ENCODE measurements at regions not wholly inside any gene's neighbourhood (a gene's known extent, or its start where the extent isn't known, plus 50 kb on each side); places are given as distances from the start of the nearest gene placed in this dataset.
"Not testable (repeated sequence)": the region's sequence is repeated elsewhere in the genome, so short reads cannot be mapped to it uniquely, and the experiment has no call there.

DNA sequence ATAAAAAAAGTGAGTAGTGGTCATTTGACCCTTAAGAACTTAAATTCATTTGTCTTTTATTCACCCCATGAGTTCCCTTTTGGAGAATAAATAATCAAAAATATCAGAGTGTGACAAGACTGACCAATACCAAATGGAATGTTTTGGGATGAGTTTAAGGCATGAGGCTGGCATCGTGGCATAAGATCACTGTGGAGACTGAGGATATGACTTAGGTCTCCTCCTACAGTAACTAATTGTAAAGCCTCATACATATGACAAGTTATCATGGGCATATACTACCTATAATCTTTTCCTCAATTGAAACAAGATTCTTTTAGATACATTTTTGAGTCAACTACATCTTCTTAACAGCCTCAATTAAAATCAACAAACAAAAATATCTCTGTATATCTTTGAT, 782.0 kb downstream of the SLITRK1 start:
- TF ChIP-seq, protein P1, sequence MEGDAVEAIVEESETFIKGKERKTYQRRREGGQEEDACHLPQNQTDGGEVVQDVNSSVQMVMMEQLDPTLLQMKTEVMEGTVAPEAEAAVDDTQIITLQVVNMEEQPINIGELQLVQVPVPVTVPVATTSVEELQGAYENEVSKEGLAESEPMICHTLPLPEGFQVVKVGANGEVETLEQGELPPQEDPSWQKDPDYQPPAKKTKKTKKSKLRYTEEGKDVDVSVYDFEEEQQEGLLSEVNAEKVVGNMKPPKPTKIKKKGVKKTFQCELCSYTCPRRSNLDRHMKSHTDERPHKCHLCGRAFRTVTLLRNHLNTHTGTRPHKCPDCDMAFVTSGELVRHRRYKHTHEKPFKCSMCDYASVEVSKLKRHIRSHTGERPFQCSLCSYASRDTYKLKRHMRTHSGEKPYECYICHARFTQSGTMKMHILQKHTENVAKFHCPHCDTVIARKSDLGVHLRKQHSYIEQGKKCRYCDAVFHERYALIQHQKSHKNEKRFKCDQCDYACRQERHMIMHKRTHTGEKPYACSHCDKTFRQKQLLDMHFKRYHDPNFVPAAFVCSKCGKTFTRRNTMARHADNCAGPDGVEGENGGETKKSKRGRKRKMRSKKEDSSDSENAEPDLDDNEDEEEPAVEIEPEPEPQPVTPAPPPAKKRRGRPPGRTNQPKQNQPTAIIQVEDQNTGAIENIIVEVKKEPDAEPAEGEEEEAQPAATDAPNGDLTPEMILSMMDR (IDR thresholded peaks at IDR 0.05; ENCODE audit: low read depth, low read length, missing control alignments) = no peak
- H3K27me3 ChIP-seq (replicated peaks) = no peaks in the 10 kb centered on the region
- in situ Hi-C loops (cut with HindIII; ENCODE audit: low pct_ligation_motif_present, low sequenced_read_pairs) = no loop called here
- H3K27ac ChIP-seq = no peak overlapping the region
- no peak overlapping the region for H3K4me3 ChIP-seq (ENCODE audit: low read depth, low read length)
- no peaks in the 10 kb centered on the region for H3K36me3 ChIP-seq (replicated peaks)
- no peak for DNase-seq

DNA sequence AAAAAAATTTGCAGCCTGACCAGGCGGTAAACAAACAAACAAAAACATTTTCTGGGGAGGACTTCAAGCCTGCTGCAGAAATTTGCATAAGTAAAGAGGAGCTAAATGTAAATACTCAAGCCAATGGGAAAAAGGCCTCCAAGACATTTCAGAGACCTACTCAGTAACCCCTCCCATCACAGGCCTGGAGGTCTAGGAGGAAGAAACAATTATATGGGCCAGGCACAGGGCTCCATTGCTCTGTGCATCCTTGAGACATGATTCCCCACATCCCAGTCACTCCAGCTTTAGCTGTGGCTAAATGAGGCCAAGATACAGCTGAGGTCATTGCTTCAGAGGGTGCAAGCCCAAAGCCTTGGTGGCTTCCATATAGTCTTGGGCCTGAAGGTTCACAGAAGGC, 793.4 kb downstream of the SLITRK1 start:
- no peaks in the 10 kb centered on the region for H3K36me3 ChIP-seq (replicated peaks)
- H3K4me3 ChIP-seq (ENCODE audit: low read depth, low read length) = no peak overlapping the region
- H3K27ac ChIP-seq = no peak overlapping the region
- no peak for DNase-seq
- TF ChIP-seq, protein P1 (IDR thresholded peaks at IDR 0.05; ENCODE audit: low read depth, low read length, missing control alignments) = no peak
- no peaks in the 10 kb centered on the region for H3K27me3 ChIP-seq (replicated peaks)
- in situ Hi-C loops (cut with HindIII; ENCODE audit: low pct_ligation_motif_present, low sequenced_read_pairs) = no loop called here

DNA sequence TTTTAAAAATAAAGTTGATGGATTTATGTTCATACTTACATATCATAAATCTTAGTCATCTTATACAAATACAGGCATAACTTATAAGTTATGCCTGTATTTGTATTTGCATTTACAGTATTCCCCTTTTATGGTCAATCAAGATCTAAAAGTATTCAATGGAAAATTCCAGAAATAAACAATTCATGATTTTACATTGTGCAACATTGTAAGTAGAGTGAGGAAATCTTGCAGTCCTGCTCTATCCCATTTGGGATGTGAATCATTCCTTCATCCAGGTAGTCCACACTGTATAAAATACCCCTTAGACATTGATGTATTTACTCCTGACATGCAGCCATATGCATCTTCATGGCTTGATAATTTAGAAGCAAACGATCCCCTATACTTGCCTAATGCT, 795.3 kb downstream of the SLITRK1 start:
- no peaks in the 10 kb centered on the region for H3K27me3 ChIP-seq (replicated peaks)
- no peak overlapping the region for H3K4me3 ChIP-seq (ENCODE audit: low read depth, low read length)
- in situ Hi-C loops (cut with HindIII; ENCODE audit: low pct_ligation_motif_present, low sequenced_read_pairs) = no loop called here
- TF ChIP-seq, protein P1 (IDR thresholded peaks at IDR 0.05; ENCODE audit: low read depth, low read length, missing control alignments) = no peak
- H3K27ac ChIP-seq = no peak overlapping the region
- DNase-seq = no peak
- H3K36me3 ChIP-seq (replicated peaks) = no peaks in the 10 kb centered on the region

DNA sequence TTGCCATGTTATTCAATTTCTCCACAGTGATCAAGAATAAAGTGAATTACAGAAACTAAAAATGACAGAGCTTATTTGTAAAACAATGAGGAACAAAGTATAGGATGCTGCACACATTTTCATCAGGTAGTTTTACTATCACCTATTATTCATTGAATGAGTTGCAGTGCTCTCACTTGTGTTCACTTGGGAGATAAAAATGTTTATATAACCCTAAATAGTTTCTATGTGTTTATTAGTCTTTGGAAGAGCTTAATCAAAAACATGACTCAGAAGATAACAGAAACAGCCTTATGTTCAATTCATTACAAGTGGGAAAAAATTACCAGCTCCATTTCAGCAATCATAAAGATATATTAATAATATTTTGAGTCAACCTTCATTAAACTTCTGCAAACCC, 796.2 kb downstream of the SLITRK1 start:
- TF ChIP-seq, protein P1 (IDR thresholded peaks at IDR 0.05; ENCODE audit: low read depth, low read length, missing control alignments) = no peak
- Histone ChIP-seq H3K27me3 (replicated peaks) (no peaks in the 10 kb centered on the region), H3K27ac (no peak overlapping the region), H3K36me3 (replicated peaks) (no peaks in the 10 kb centered on the region), H3K4me3 (ENCODE audit: low read depth, low read length) (no peak overlapping the region)
- in situ Hi-C loops (cut with HindIII; ENCODE audit: low pct_ligation_motif_present, low sequenced_read_pairs) = no loop called here
- no peak for DNase-seq

DNA sequence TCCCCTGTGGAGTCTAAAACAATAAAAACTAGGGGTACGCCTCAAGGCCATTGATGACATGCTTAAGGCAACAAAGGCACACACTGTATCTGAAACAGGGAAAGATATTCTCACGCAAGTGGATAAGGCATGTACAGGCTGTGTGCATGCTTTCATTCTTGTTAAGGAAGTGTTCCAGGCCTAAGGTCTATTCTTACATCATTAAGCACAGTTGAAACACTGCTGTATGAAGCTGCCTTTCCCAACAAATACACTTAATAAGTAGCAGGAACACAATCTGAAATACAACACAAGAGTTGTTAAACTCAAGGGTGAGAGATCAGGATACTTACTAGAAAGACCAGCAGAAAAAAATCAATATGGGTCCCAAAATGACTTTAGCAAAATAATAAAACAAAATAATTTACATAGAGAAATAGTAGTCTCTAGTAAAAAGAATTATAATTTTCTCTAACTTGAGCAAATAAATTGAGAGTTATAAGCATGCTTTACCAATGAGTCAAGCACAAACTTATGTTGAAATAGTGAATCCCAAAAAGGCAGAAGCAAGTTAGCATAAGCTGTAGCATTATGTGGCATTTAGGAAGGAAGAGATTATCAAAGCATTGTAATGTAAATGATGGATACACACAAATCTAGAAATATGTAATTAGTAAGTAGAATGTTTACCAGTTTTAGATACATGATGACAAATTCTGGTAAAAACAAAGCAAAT, 796.9 kb downstream of the SLITRK1 start:
- Histone ChIP-seq H3K36me3 (replicated peaks) (no peaks in the 10 kb centered on the region), H3K27ac (no peak overlapping the region), H3K27me3 (replicated peaks) (no peaks in the 10 kb centered on the region), H3K4me3 (ENCODE audit: low read depth, low read length) (no peak overlapping the region)
- in situ Hi-C loops (cut with HindIII; ENCODE audit: low pct_ligation_motif_present, low sequenced_read_pairs) = no loop called here
- TF ChIP-seq, protein P1 (IDR thresholded peaks at IDR 0.05; ENCODE audit: low read depth, low read length, missing control alignments) = no peak
- DNase-seq = no peak

DNA sequence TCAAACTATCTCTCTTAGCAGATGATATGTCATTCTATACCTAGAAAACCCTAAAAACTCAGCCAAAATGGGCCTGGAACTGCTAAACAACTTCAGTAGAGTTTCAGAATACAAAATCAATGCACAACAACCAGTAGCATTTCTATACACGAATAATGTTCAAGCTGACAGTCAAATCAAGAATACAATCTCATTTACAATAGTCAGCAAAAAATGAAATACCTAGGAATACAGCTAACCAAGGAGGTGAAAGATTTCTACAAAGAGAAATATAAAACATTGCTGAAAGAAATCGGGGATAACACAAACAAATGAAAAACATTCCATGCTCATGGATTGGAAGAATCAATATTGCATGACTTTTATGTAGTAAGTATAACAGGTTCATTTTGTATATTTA, 804.8 kb downstream of the SLITRK1 start:
- Histone ChIP-seq H3K27me3 (replicated peaks) (no peaks in the 10 kb centered on the region), H3K36me3 (replicated peaks) (no peaks in the 10 kb centered on the region), H3K27ac (no peak overlapping the region), H3K4me3 (ENCODE audit: low read depth, low read length) (no peak overlapping the region)
- in situ Hi-C loops (cut with HindIII; ENCODE audit: low pct_ligation_motif_present, low sequenced_read_pairs) = no loop called here
- DNase-seq = no peak
- TF ChIP-seq, protein P1 (IDR thresholded peaks at IDR 0.05; ENCODE audit: low read depth, low read length, missing control alignments) = no peak

DNA sequence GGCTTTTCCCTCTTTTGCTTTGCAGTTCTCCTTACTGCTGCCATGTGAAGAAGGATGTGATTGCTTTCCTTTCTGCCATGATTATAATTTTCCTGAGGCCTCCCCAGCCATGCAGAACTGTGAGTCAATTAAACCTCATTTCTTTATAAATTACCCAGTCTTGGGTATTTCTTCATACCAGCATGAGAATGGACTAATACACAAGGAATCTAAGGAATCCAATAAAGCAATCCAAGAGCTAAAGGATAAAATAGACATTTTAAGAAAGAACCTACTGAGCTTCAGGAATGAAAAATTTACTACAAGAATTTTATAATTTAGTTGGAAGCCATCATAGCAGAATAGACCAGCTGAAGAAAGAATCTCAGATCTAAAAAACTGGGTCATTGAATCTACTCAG, 808.3 kb downstream of the SLITRK1 start:
- DNase-seq; H3K27me3 ChIP-seq (replicated peaks); in situ Hi-C loops (cut with HindIII; ENCODE audit: low pct_ligation_motif_present, low sequenced_read_pairs): not testable (repeated sequence)

More for the DNA sequence above, 808.3 kb downstream of the SLITRK1 start:
- not testable (repeated sequence) for H3K27ac ChIP-seq; H3K36me3 ChIP-seq (replicated peaks); H3K4me3 ChIP-seq (ENCODE audit: low read depth, low read length)
